Fibroblast of lung (primary cell): ENCODE measurements at regions not wholly inside any gene's neighbourhood (a gene's known extent, or its start where the extent isn't known, plus 50 kb on each side); places are given as distances from the start of the nearest gene placed in this dataset.

Source experiments
- DNase-seq, 2 donors: peaks; one replicate each; pipeline versions ENCODE4 v3.0.0 to v3.0.0-alpha.2; 2010; ENCODE audit warnings: low read depth in 2 of 2
- H2AFZ ChIP-seq: 2 replicates; pipeline ENCODE4 v1.5.1; 2012; ENCODE audit warnings: low read length, control low read depth, inconsistent platforms
- H3K27ac ChIP-seq: 2 replicates; pipeline ENCODE4 v1.5.1; 2011; ENCODE audit warnings: low read length, control low read depth; ENCODE audit not compliant: insufficient read depth
- H3K27me3 ChIP-seq: 2 replicates; pipeline ENCODE4 v1.5.1; 2011; ENCODE audit warnings: mild to moderate bottlenecking, low read length; ENCODE audit not compliant: control insufficient read depth, insufficient read depth
- H3K36me3 ChIP-seq: 2 replicates; pipeline ENCODE4 v1.5.1; 2011; ENCODE audit warnings: low read length; ENCODE audit not compliant: control insufficient read depth, insufficient read depth
- H3K4me1 ChIP-seq: 2 replicates; pipeline ENCODE4 v1.5.1; 2011; ENCODE audit warnings: low read length; ENCODE audit not compliant: control insufficient read depth, insufficient read depth; ENCODE audit errors: extremely low read depth
- H3K4me2 ChIP-seq: 2 replicates; pipeline ENCODE4 v1.5.1; 2011; ENCODE audit warnings: low read length, control low read depth; ENCODE audit not compliant: insufficient read depth; ENCODE audit errors: extremely low read depth
- H3K4me3 ChIP-seq, 4 experiments: fragments of 200-600 bp in 1 of 4; sonication (generic) in 1 of 4; replicated peaks in 1 of 4; 2 replicates each; pipeline ENCODE4 v1.5.1; 2011 to 2016; ENCODE audit warnings: low read length in 4 of 4, low read depth in 3 of 4, mild to moderate bottlenecking in 3 of 4, control low read depth in 2 of 4, inconsistent platforms in 1 of 4, mixed read lengths in 1 of 4; ENCODE audit not compliant: insufficient read depth in 1 of 4; ENCODE audit errors: control extremely low read depth in 1 of 4
- H3K79me2 ChIP-seq: 2 replicates; pipeline ENCODE4 v1.5.1; 2012; ENCODE audit warnings: mild to moderate bottlenecking, low read length, inconsistent platforms; ENCODE audit not compliant: control insufficient read depth, insufficient read depth
- H3K9ac ChIP-seq: 2 replicates; pipeline ENCODE4 v1.5.1; 2011; ENCODE audit warnings: mild to moderate bottlenecking, low read length, control low read depth; ENCODE audit not compliant: insufficient read depth
- H3K9me3 ChIP-seq: 2 replicates; pipeline ENCODE4 v1.5.1; 2012; ENCODE audit warnings: low read depth, low read length; ENCODE audit not compliant: control insufficient read depth, insufficient read depth
- H4K20me1 ChIP-seq: 2 replicates; pipeline ENCODE4 v1.5.1; 2011; ENCODE audit warnings: low read length; ENCODE audit not compliant: control insufficient read depth, insufficient read depth; ENCODE audit errors: extremely low read depth
- CTCF ChIP-seq, 2 donors: IDR thresholded peaks in 1 of 2; conservative IDR thresholded peaks in 1 of 2; 1 replicate in 1 of 2; 2 replicates in 1 of 2; pipeline ENCODE4 v1.5.1; 2011 to 2012; ENCODE audit warnings: low read length in 2 of 2, control low read depth in 1 of 2, inconsistent platforms in 1 of 2, low read depth in 1 of 2, mild to moderate bottlenecking in 1 of 2
- EZH2 ChIP-seq: IDR thresholded peaks from 2 replicates; pipeline ENCODE4 v1.5.1; 2012; ENCODE audit warnings: low read length, control low read depth, mild to moderate bottlenecking; ENCODE audit errors: missing control alignments

- H3K27me3 ChIP-seq: no peaks in the 10 kb centered on the region
- H3K36me3 ChIP-seq: no peaks in the 10 kb centered on the region
- no peaks in the 10 kb centered on the region for H4K20me1 ChIP-seq
- no peak overlapping the region for H3K27ac ChIP-seq
- H3K4me3 ChIP-seq: no peak overlapping the region
- no peak for DNase-seq
- no peaks in the 10 kb centered on the region for H3K9me3 ChIP-seq
- no peaks in the 10 kb centered on the region for H3K4me1 ChIP-seq
- TF ChIP-seq EZH2 (no peak), CTCF (conservative IDR thresholded peaks at IDR 0.05 in 1 of 2, IDR thresholded peaks at IDR 0.05 in 1 of 2; ENCODE audit: low read depth in 1 of 2, low read length in 2 of 2) (no peak)
- H3K9ac ChIP-seq: no peak overlapping the region
- no peak overlapping the region for H3K4me2 ChIP-seq
- no peaks in the 10 kb centered on the region for H3K79me2 ChIP-seq
- H2AFZ ChIP-seq: no peak overlapping the region
These were observed 376.2 kb downstream of the EDEM1 start for GRCh38 chr3:5563537-5564277.

- Histone ChIP-seq H3K36me3 (no peaks in the 10 kb centered on the region), H3K9ac (no peak overlapping the region), H4K20me1 (no peaks in the 10 kb centered on the region), H3K4me1 (no peaks in the 10 kb centered on the region), H3K79me2 (no peaks in the 10 kb centered on the region), H2AFZ (no peak overlapping the region), H3K27ac (no peak overlapping the region), H3K9me3 (no peaks in the 10 kb centered on the region), H3K27me3 (no peaks in the 10 kb centered on the region), H3K4me2 (no peak overlapping the region), H3K4me3 (no peak overlapping the region)
- no peak for TF ChIP-seq CTCF (conservative IDR thresholded peaks at IDR 0.05 in 1 of 2, IDR thresholded peaks at IDR 0.05 in 1 of 2; ENCODE audit: low read depth in 1 of 2, low read length in 2 of 2)
- no peak for TF ChIP-seq EZH2
- DNase-seq: no peak
These were observed 376.8 kb downstream of the EDEM1 start for GRCh38 chr3:5564278-5564666.

- H3K9ac ChIP-seq: no peak overlapping the region
- no peaks in the 10 kb centered on the region for H4K20me1 ChIP-seq
- DNase-seq: no peak
- no peaks in the 10 kb centered on the region for H3K27me3 ChIP-seq
- H3K4me3 ChIP-seq: no peak overlapping the region
- no peak overlapping the region for H3K27ac ChIP-seq
- H3K4me1 ChIP-seq: no peaks in the 10 kb centered on the region
- no peaks in the 10 kb centered on the region for H3K36me3 ChIP-seq
- H2AFZ ChIP-seq: no peak overlapping the region
- H3K4me2 ChIP-seq: no peak overlapping the region
- no peaks in the 10 kb centered on the region for H3K79me2 ChIP-seq
- no peaks in the 10 kb centered on the region for H3K9me3 ChIP-seq
- TF ChIP-seq CTCF (conservative IDR thresholded peaks at IDR 0.05 in 1 of 2, IDR thresholded peaks at IDR 0.05 in 1 of 2; ENCODE audit: low read depth in 1 of 2, low read length in 2 of 2) (no peak), EZH2 (no peak)
These were observed 377.5 kb downstream of the EDEM1 start for GRCh38 chr3:5565026-5565425.
